ENCODE measurements at regions not wholly inside any gene's neighbourhood (a gene's known extent, or its start where the extent isn't known, plus 50 kb on each side); places are given as distances from the start of the nearest gene placed in this dataset.

GRCh38 chr7:125444864-125445263, 515.2 kb upstream of the POT1 start:
- H3K27ac ChIP-seq: no peak overlapping the region
- TF ChIP-seq CTCF (IDR thresholded peaks at IDR 0.05): no peak
- no peak for TF ChIP-seq ZFX (IDR thresholded peaks at IDR 0.05; ENCODE audit: borderline replicate concordance)

GRCh38 chr7:125436220-125436619, 506.6 kb upstream of the POT1 start:
- no peak overlapping the region for H3K27ac ChIP-seq
- TF ChIP-seq CTCF (IDR thresholded peaks at IDR 0.05) (no peak), ZFX (IDR thresholded peaks at IDR 0.05; ENCODE audit: borderline replicate concordance) (no peak)

GRCh38 chr7:125431349-125431748, 501.7 kb upstream of the POT1 start:
- no peak overlapping the region for H3K27ac ChIP-seq

GRCh38 chr7:125430013-125430412, 500.4 kb upstream of the POT1 start:
- H3K27ac ChIP-seq: no peak overlapping the region
- TF ChIP-seq ZFX (IDR thresholded peaks at IDR 0.05; ENCODE audit: borderline replicate concordance) (no peak), CTCF (IDR thresholded peaks at IDR 0.05) (no peak)

More at GRCh38 chr7:125431349-125431748, 501.7 kb upstream of the POT1 start:
- TF ChIP-seq CTCF (IDR thresholded peaks at IDR 0.05) (no peak), ZFX (IDR thresholded peaks at IDR 0.05; ENCODE audit: borderline replicate concordance) (no peak)

GRCh38 chr7:125427676-125428075, 498.1 kb upstream of the POT1 start:
- no peak overlapping the region for H3K27ac ChIP-seq
- TF ChIP-seq ZFX (IDR thresholded peaks at IDR 0.05; ENCODE audit: borderline replicate concordance) (no peak), CTCF (IDR thresholded peaks at IDR 0.05) (no peak)

GRCh38 chr7:125425506-125425905, 495.9 kb upstream of the POT1 start:
- H3K27ac ChIP-seq: no peak overlapping the region
- TF ChIP-seq CTCF (IDR thresholded peaks at IDR 0.05): no peak
- no peak for TF ChIP-seq ZFX (IDR thresholded peaks at IDR 0.05; ENCODE audit: borderline replicate concordance)

GRCh38 chr7:125424721-125425120, 495.1 kb upstream of the POT1 start:
- H3K27ac ChIP-seq: no peak overlapping the region
- TF ChIP-seq ZFX (IDR thresholded peaks at IDR 0.05; ENCODE audit: borderline replicate concordance): no peak
- TF ChIP-seq CTCF (IDR thresholded peaks at IDR 0.05): no peak
